Progenitor cell of endocrine pancreas (in vitro differentiated cells): ENCODE measurements at regions not wholly inside any gene's neighbourhood (a gene's known extent, or its start where the extent isn't known, plus 50 kb on each side); places are given as distances from the start of the nearest gene placed in this dataset.

Source experiments
- DNase-seq: peaks from one replicate; pipeline ENCODE4 v3.0.0; 2021; ENCODE audit warnings: low spot score; ENCODE audit not compliant: unreplicated experiment
- H3K27ac Mint-ChIP-seq: 2 replicates; pipeline ENCODE4 v1.8.0; 2021; ENCODE audit warnings: mild to moderate bottlenecking, moderate library complexity, mixed read lengths
- H3K27me3 Mint-ChIP-seq: 2 replicates; pipeline ENCODE4 v1.8.0; 2021; ENCODE audit warnings: mixed read lengths
- H3K36me3 Mint-ChIP-seq: 2 replicates; pipeline ENCODE4 v1.8.0; 2022; ENCODE audit warnings: mixed read lengths; ENCODE audit not compliant: insufficient read depth
- H3K4me1 Mint-ChIP-seq: 2 replicates; pipeline ENCODE4 v1.8.0; 2021; ENCODE audit warnings: low read depth, mixed read lengths
- H3K4me3 Mint-ChIP-seq: 2 replicates; pipeline ENCODE4 v1.8.0; 2021; ENCODE audit warnings: low read depth, mild to moderate bottlenecking, moderate library complexity, mixed read lengths
- H3K9me3 Mint-ChIP-seq: 2 replicates; pipeline ENCODE4 v1.8.0; 2021; ENCODE audit warnings: low read depth, mixed read lengths
- TF ChIP-seq, protein P1 (sequence below): fragments of 200-600 bp; sonication (generic); IDR thresholded peaks from one replicate; pipeline ENCODE4 v1.5.0; 2021; ENCODE audit warnings: antibody characterized with exemption, mild to moderate bottlenecking; ENCODE audit not compliant: unreplicated experiment

DNA sequence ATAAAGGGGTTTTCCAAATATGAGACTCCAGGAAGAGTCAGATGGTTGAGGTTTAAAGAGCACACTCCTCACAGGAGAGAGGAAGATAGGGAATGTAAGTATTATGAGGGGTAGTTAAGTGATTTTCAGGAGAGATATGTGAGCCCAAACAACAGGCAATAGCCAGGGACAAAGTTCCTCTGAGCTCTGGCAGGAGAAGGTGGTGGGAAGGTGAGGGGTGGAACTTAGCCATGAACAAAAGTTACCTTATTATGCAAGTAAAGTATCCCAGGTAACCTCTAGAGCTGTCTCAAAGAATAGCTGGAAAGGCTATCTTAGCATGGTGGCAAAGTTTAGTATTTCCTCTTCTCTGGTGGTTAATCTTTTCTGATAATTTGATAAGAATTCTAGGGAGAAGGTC, 450.5 kb upstream of the PTPRD start:
- TF ChIP-seq, protein P1, sequence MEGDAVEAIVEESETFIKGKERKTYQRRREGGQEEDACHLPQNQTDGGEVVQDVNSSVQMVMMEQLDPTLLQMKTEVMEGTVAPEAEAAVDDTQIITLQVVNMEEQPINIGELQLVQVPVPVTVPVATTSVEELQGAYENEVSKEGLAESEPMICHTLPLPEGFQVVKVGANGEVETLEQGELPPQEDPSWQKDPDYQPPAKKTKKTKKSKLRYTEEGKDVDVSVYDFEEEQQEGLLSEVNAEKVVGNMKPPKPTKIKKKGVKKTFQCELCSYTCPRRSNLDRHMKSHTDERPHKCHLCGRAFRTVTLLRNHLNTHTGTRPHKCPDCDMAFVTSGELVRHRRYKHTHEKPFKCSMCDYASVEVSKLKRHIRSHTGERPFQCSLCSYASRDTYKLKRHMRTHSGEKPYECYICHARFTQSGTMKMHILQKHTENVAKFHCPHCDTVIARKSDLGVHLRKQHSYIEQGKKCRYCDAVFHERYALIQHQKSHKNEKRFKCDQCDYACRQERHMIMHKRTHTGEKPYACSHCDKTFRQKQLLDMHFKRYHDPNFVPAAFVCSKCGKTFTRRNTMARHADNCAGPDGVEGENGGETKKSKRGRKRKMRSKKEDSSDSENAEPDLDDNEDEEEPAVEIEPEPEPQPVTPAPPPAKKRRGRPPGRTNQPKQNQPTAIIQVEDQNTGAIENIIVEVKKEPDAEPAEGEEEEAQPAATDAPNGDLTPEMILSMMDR = no peak
- Mint-ChIP-seq H3K9me3 (no peaks in the 10 kb centered on the region), H3K27ac (no peak overlapping the region), H3K4me1 (peaks cover 2% of the 10 kb centered on the region), H3K36me3 (no peaks in the 10 kb centered on the region), H3K4me3 (no peak overlapping the region), H3K27me3 (no peaks in the 10 kb centered on the region)
- DNase-seq = no peak

DNA sequence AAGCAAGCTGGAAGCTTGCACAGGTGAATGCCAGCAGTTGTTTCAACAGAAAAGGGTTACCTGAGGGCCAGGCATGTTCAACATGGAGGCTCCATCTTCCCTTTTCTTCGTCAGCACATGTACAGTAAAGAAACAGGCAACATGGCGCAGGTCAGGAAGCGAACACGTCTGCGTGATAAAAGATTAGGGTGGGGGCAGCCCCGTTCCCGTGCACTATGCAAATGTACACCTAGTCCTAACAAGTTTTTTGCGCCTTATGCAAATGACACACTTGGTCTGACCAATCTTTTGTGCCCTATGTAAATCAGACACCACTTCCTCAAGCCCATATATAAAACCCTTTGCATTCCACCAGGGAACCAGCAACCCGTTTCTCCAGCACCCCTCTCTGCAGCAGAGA, 452.1 kb upstream of the PTPRD start:
- no peak overlapping the region for H3K27ac Mint-ChIP-seq
- H3K4me1 Mint-ChIP-seq = peaks cover 2% of the 10 kb centered on the region
- H3K36me3 Mint-ChIP-seq = no peaks in the 10 kb centered on the region
- H3K4me3 Mint-ChIP-seq = no peak overlapping the region
- H3K27me3 Mint-ChIP-seq = no peaks in the 10 kb centered on the region
- TF ChIP-seq, protein P1 = no peak
- H3K9me3 Mint-ChIP-seq = no peaks in the 10 kb centered on the region
- DNase-seq = no peak

DNA sequence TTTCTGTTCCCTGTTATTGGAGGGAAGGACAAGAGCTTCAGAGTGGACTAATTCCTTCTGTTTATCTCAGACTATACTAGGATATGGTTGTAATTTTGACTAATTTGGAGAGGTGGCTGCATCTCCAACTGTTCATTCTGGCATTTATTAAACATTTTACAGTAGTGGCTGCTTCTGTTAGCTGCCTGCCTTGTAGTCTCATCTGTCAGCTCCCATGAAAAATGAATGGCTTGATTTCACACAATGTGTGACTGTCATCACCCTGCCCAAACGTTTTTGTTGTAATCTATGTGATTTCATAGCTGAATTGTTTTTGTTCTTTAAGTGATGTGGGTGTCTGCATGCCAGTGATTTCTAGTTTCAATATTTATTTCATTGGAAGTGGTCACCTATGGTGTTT, 459.4 kb upstream of the PTPRD start:
- no peak for DNase-seq
- Mint-ChIP-seq H3K36me3 (no peaks in the 10 kb centered on the region), H3K4me3 (no peak overlapping the region), H3K9me3 (no peaks in the 10 kb centered on the region), H3K27ac (no peak overlapping the region), H3K27me3 (no peaks in the 10 kb centered on the region), H3K4me1 (no peaks in the 10 kb centered on the region)
- TF ChIP-seq, protein P1 = no peak

DNA sequence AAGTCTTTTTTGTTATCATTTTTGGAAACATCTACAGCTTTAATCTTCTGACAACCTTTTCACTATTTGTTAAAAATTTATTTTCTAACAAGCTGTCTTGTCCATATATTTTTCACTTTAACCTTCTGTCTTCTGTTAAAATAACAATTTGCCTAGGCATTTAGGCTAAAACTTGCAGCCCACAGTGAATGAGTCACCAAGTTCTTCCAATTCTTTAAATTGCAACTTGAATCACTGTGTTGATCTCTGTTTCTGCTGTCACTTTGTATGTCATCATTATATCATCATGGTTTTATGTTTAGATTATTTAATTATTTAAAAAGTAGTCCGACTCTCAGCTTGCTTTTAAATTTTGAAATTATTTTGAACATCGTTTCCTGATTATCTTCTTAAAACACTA, 473.8 kb upstream of the PTPRD start:
- H3K4me1 Mint-ChIP-seq = no peaks in the 10 kb centered on the region
- no peaks in the 10 kb centered on the region for H3K27me3 Mint-ChIP-seq
- H3K9me3 Mint-ChIP-seq = peaks cover 3% of the 10 kb centered on the region
- H3K36me3 Mint-ChIP-seq = no peaks in the 10 kb centered on the region
- TF ChIP-seq, protein P1 = no peak
- H3K27ac Mint-ChIP-seq = no peak overlapping the region
- no peak overlapping the region for H3K4me3 Mint-ChIP-seq
- no peak for DNase-seq

DNA sequence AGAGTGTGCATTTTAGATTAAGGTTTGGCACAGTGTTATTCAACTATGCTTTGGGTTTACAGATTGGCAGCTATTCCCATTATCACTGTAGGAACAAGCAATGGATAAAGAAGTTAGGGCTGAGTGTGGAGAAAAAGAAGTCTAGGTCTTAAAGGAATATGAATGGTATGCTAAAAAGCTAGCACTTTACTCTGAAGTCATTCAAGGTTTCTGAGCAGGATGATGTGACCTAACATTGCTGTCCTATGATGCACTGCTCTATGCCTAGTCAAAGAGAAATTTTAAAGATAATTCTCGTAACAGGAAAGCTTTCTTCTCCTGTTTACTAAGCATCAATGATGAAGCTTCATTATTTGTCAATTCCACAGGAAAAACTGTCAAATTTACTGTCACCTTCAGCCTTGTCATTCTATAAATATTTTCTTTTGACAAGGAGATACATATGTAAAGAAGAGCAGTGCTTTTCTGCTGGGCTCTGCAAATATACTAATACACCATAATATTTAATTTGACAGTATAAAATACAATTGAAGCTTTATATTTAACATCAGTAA, 476.1 kb upstream of the PTPRD start:
- no peaks in the 10 kb centered on the region for H3K36me3 Mint-ChIP-seq
- no peak for DNase-seq
- H3K27me3 Mint-ChIP-seq = no peaks in the 10 kb centered on the region
- no peak overlapping the region for H3K27ac Mint-ChIP-seq
- no peaks in the 10 kb centered on the region for H3K4me1 Mint-ChIP-seq
- no peak overlapping the region for H3K4me3 Mint-ChIP-seq
- TF ChIP-seq, protein P1 = no peak
- H3K9me3 Mint-ChIP-seq = no peaks in the 10 kb centered on the region
